GM19043 (cell line): ENCODE measurements at regions not wholly inside any gene's neighbourhood (a gene's known extent, or its start where the extent isn't known, plus 50 kb on each side); places are given as distances from the start of the nearest gene placed in this dataset.
"Not testable (repeated sequence)": the region's sequence is repeated elsewhere in the genome, so short reads cannot be mapped to it uniquely, and the experiment has no call there.

Source experiments
- ATAC-seq: cut with Tn5 transposase; IDR thresholded peaks from one replicate; pipeline ENCODE4 v1.9.1; 2021; ENCODE audit warnings: low read depth; ENCODE audit not compliant: unreplicated experiment

- not testable (repeated sequence) for ATAC-seq
Observed at GRCh38 chr6:26951211-26951610, 291.7 kb upstream of the ZNF322 start.

GRCh38 chr6:26956078-26956600, 291.4 kb upstream of the PRSS16 start:
- not testable (repeated sequence) for ATAC-seq

- ATAC-seq, result not testable (repeated sequence)
Observed at GRCh38 chr6:26956601-26957184, 290.8 kb upstream of the PRSS16 start.

GRCh38 chr6:26957399-26958127, 289.9 kb upstream of the PRSS16 start:
- not testable (repeated sequence) for ATAC-seq

- ATAC-seq, result not testable (repeated sequence)
Observed at GRCh38 chr6:26961236-26961635, 286.3 kb upstream of the PRSS16 start.

- no peak for ATAC-seq
Observed at GRCh38 chr6:27002447-27002846, 245.1 kb upstream of the PRSS16 start.

- no peak for ATAC-seq
Observed at GRCh38 chr6:27007020-27007419, 240.5 kb upstream of the PRSS16 start.

GRCh38 chr6:27008613-27009012, 238.9 kb upstream of the PRSS16 start:
- ATAC-seq, result not testable (repeated sequence)

- not testable (repeated sequence) for ATAC-seq
Observed at GRCh38 chr6:27014053-27014452, 233.4 kb upstream of the PRSS16 start.

- ATAC-seq, result no peak
Observed at GRCh38 chr6:27016689-27017088, 230.8 kb upstream of the PRSS16 start.

GRCh38 chr6:27018401-27018800, 229.1 kb upstream of the PRSS16 start:
- ATAC-seq, result not testable (repeated sequence)

GRCh38 chr6:27019651-27020552, 227.6 kb upstream of the PRSS16 start:
- ATAC-seq, result peak; percentile 87

- no peak for ATAC-seq
Observed at GRCh38 chr6:27020553-27020880, 227.0 kb upstream of the PRSS16 start.

- ATAC-seq, result no peak
Observed at GRCh38 chr6:27023664-27024063, 223.8 kb upstream of the PRSS16 start.

GRCh38 chr6:27025351-27025750, 222.2 kb upstream of the PRSS16 start:
- no peak for ATAC-seq

GRCh38 chr6:27026361-27026760, 221.1 kb upstream of the PRSS16 start:
- ATAC-seq, result no peak

GRCh38 chr6:27031302-27031701, 216.2 kb upstream of the PRSS16 start:
- no peak for ATAC-seq

- no peak for ATAC-seq
Observed at GRCh38 chr6:27038498-27038897, 209.0 kb upstream of the PRSS16 start.

- ATAC-seq, result no peak
Observed at GRCh38 chr6:27040244-27041042, 207.1 kb upstream of the PRSS16 start.

GRCh38 chr6:27043244-27043643, 204.3 kb upstream of the PRSS16 start:
- no peak for ATAC-seq
